HL-60 (cell line): ENCODE measurements at regions not wholly inside any gene's neighbourhood (a gene's known extent, or its start where the extent isn't known, plus 50 kb on each side); places are given as distances from the start of the nearest gene placed in this dataset.

Experiments
- DNase-seq, 2 experiments: peaks; one replicate each; pipeline ENCODE4 v3.0.0-alpha.2; 2010 to 2020; ENCODE audit warnings: low read depth in 1 of 2, low spot score in 1 of 2
- H3K27ac ChIP-seq: fragments of 250-450 bp; sonication (Bioruptor Pico); replicated peaks from 2 replicates; pipeline ENCODE4 v1.5.1; 2020; ENCODE audit warnings: mild to moderate bottlenecking, moderate library complexity
- H3K27me3 ChIP-seq: fragments of 250-450 bp; sonication (Bioruptor Pico); 2 replicates; pipeline ENCODE4 v1.5.1; 2021; ENCODE audit warnings: mild to moderate bottlenecking, moderate library complexity; ENCODE audit not compliant: insufficient read depth, poor library complexity, severe bottlenecking
- H3K4me3 ChIP-seq: replicated peaks from 2 replicates; pipeline ENCODE4 v1.5.1; 2011; ENCODE audit warnings: mild to moderate bottlenecking, control low read depth, low read length; ENCODE audit not compliant: insufficient read depth
- GABPA ChIP-seq: IDR thresholded peaks from 2 replicates; pipeline ENCODE4 v1.6.1; 2012; ENCODE audit warnings: low read depth
- POLR2AphosphoS5 ChIP-seq: IDR thresholded peaks from 2 replicates; pipeline ENCODE4 v1.6.1; 2012; ENCODE audit warnings: low read depth
- SPI1 ChIP-seq: IDR thresholded peaks from 2 replicates; pipeline ENCODE4 v1.6.1; 2012; ENCODE audit warnings: low read depth, mild to moderate bottlenecking, borderline replicate concordance
- TF ChIP-seq, protein P1 (sequence below): IDR thresholded peaks from 2 replicates; pipeline ENCODE4 v1.6.1; 2012; ENCODE audit warnings: low read depth; ENCODE audit not compliant: insufficient replicate concordance
- TF ChIP-seq, protein P2 (sequence below): IDR thresholded peaks from one replicate; pipeline ENCODE4 v1.5.1; 2011; ENCODE audit warnings: low read length, control low read depth, inconsistent platforms; ENCODE audit not compliant: insufficient read depth

DNA sequence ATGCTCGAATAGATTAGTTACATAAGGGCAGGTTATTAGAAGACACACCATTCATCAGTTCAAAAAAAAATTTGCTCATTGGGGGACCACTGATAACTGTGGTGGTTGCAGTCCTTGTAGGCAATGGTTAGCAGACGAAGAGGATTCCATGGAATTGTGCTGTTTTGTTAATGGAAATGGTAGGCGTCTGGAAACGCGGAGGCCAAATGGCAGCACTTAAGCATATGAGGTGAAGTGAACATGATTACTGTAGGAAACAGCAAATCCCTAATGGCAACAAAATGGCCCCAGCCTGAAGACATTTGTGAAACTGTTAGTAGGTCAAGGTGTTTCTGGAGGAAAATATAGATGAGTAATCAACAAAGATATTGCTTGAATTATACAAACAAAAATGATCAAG lies 535.4 kb upstream of the PTPRD start:
- peaks cover 3% of the 10 kb centered on the region for H3K27me3 ChIP-seq
- TF ChIP-seq GABPA (no peak), POLR2AphosphoS5 (no peak), SPI1 (no peak)
- TF ChIP-seq, protein P1, sequence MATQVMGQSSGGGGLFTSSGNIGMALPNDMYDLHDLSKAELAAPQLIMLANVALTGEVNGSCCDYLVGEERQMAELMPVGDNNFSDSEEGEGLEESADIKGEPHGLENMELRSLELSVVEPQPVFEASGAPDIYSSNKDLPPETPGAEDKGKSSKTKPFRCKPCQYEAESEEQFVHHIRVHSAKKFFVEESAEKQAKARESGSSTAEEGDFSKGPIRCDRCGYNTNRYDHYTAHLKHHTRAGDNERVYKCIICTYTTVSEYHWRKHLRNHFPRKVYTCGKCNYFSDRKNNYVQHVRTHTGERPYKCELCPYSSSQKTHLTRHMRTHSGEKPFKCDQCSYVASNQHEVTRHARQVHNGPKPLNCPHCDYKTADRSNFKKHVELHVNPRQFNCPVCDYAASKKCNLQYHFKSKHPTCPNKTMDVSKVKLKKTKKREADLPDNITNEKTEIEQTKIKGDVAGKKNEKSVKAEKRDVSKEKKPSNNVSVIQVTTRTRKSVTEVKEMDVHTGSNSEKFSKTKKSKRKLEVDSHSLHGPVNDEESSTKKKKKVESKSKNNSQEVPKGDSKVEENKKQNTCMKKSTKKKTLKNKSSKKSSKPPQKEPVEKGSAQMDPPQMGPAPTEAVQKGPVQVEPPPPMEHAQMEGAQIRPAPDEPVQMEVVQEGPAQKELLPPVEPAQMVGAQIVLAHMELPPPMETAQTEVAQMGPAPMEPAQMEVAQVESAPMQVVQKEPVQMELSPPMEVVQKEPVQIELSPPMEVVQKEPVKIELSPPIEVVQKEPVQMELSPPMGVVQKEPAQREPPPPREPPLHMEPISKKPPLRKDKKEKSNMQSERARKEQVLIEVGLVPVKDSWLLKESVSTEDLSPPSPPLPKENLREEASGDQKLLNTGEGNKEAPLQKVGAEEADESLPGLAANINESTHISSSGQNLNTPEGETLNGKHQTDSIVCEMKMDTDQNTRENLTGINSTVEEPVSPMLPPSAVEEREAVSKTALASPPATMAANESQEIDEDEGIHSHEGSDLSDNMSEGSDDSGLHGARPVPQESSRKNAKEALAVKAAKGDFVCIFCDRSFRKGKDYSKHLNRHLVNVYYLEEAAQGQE = no peak
- H3K27ac ChIP-seq = no peak overlapping the region
- no peak for DNase-seq
- H3K4me3 ChIP-seq = no peak overlapping the region

DNA sequence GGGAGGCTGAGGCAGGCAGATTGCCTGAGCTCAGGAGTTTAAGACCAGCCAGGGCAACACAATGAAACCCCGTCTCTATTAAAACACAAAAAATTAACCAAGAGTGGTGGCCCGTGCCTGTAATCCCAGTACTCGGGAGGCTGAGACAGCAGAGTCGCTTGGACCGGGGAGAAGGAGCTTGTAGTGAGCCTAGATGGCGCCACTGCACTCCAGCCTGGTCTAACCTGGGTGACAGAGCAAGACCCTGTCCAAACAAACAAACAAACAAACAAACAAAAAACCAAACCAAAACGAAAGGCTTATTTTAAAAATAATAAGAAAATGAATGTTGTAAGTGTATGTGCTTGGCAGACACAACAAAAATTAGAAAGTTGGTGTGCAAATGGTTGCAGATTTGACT lies 536.3 kb upstream of the PTPRD start:
- Histone ChIP-seq H3K4me3 (no peak overlapping the region), H3K27me3 (peaks cover 3% of the 10 kb centered on the region), H3K27ac (no peak overlapping the region)
- no peak for DNase-seq
- TF ChIP-seq, protein P2, sequence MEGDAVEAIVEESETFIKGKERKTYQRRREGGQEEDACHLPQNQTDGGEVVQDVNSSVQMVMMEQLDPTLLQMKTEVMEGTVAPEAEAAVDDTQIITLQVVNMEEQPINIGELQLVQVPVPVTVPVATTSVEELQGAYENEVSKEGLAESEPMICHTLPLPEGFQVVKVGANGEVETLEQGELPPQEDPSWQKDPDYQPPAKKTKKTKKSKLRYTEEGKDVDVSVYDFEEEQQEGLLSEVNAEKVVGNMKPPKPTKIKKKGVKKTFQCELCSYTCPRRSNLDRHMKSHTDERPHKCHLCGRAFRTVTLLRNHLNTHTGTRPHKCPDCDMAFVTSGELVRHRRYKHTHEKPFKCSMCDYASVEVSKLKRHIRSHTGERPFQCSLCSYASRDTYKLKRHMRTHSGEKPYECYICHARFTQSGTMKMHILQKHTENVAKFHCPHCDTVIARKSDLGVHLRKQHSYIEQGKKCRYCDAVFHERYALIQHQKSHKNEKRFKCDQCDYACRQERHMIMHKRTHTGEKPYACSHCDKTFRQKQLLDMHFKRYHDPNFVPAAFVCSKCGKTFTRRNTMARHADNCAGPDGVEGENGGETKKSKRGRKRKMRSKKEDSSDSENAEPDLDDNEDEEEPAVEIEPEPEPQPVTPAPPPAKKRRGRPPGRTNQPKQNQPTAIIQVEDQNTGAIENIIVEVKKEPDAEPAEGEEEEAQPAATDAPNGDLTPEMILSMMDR = no peak
- TF ChIP-seq GABPA (no peak), SPI1 (no peak), POLR2AphosphoS5 (no peak)
- TF ChIP-seq, protein P1 = no peak

DNA sequence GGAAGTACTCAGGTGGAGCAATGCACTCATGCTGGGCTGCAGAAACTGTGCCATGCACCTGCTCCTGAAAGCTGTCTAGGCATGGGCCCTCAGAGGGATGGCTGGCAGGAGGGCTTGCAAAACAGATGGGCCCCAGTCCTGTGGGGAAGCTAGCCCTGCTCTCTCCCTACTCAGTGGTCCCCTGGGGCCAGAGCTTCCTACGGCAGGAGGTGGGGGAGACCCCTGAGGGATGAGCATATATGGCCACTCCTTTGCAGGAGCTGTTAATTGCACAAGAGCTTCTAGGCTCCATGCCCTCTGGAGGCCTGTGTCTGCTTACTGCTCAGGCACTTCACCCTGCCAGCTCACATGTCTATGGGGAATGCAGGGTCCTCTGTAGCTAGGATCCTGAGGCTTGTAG lies 545.3 kb upstream of the PTPRD start:
- no peak for DNase-seq
- TF ChIP-seq SPI1 (no peak), POLR2AphosphoS5 (no peak), GABPA (no peak)
- TF ChIP-seq, protein P2 = no peak
- TF ChIP-seq, protein P1 = no peak

DNA sequence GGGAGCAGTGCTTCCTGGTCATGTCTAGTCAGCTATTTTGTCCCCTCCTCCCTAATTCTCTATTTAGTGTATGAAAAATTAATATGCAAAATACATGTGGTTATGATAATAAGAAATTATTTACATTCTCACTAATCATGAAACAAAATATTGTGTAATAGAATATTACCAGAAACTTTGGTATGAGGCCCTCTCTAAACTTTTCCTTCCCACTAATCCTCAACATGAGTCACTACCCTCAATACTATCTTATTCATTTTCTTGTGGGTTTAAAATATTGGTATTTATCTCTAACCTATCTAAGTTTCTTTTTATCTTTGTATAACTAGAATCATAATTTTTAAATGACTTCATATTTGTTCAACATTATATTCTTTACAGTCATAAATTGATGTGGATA lies 545.9 kb upstream of the PTPRD start:
- no peak for DNase-seq
- H3K27ac ChIP-seq = no peak overlapping the region
- no peak for TF ChIP-seq SPI1
- no peak for TF ChIP-seq GABPA
- TF ChIP-seq, protein P1 = no peak
- TF ChIP-seq POLR2AphosphoS5 = no peak
- TF ChIP-seq, protein P2 = no peak
- no peaks in the 10 kb centered on the region for H3K27me3 ChIP-seq
- no peak overlapping the region for H3K4me3 ChIP-seq

More for the DNA sequence above, 545.3 kb upstream of the PTPRD start:
- Histone ChIP-seq H3K27ac (no peak overlapping the region), H3K27me3 (no peaks in the 10 kb centered on the region), H3K4me3 (no peak overlapping the region)
